Activated B cell treated with CpG ODN at 0.5 μM for 24 hours (primary cell): ENCODE measurements at regions not wholly inside any gene's neighbourhood (a gene's known extent, or its start where the extent isn't known, plus 50 kb on each side); places are given as distances from the start of the nearest gene placed in this dataset.

ENCODE experiments used
- ATAC-seq: fragments of 200-7000 bp; cut with Tn5 transposase; one replicate; pipeline ENCODE4 v1.10.0; 2021; ENCODE audit warnings: low read depth, mild to moderate bottlenecking, moderate library complexity
- CTCF ChIA-PET: fragments of 350-600 bp; sonication (Branson Sonifier 250); formaldehyde crosslinking; loops from one replicate; lab custom pipeline; 2021; ENCODE audit warnings: antibody characterized with exemption; lab: Charles Lee
- POLR2A ChIA-PET: fragments of 350-600 bp; sonication (Branson Sonifier 250); formaldehyde crosslinking; loops from one replicate; lab custom pipeline; 2021; ENCODE audit warnings: antibody characterized with exemption; lab: Charles Lee
- DNase-seq: peaks from one replicate; pipeline ENCODE4 v3.0.0; 2022
- H3K27ac Mint-ChIP-seq: one replicate; pipeline ENCODE4 v1.8.0; 2020; ENCODE audit warnings: mixed read lengths
- H3K27me3 Mint-ChIP-seq: one replicate; pipeline ENCODE4 v1.8.0; 2021; ENCODE audit warnings: mixed read lengths
- H3K36me3 Mint-ChIP-seq: one replicate; pipeline ENCODE4 v1.8.0; 2021; ENCODE audit warnings: low read depth, mixed read lengths
- H3K4me1 Mint-ChIP-seq: one replicate; pipeline ENCODE4 v1.8.0; 2021; ENCODE audit warnings: mixed read lengths
- H3K4me3 Mint-ChIP-seq: one replicate; pipeline ENCODE4 v1.8.0; 2020; ENCODE audit warnings: mild to moderate bottlenecking, mixed read lengths
- H3K9me3 Mint-ChIP-seq: one replicate; pipeline ENCODE4 v1.8.0; 2020; ENCODE audit warnings: mixed read lengths
- CTCF ChIP-seq: fragments of 200-600 bp; IDR thresholded peaks from one replicate; pipeline ENCODE4 v1.8.0; 2022; ENCODE audit warnings: antibody characterized with exemption, mild to moderate bottlenecking
- intact Hi-C: fragments of 100-400 bp; cut with micrococcal nuclease; formaldehyde crosslinking; loops from one replicate; pipeline ENCODE4 v1.15.1; 2024

- H3K36me3 Mint-ChIP-seq, result no peaks in the 10 kb centered on the region
- CTCF ChIA-PET, result interaction anchor here (0.6 kb wide), 1 partner anchor 239 kb away, joined by 3 read pairs; no protein-coding TSS in a partner anchor
- peaks cover 11% of the 10 kb centered on the region for H3K27me3 Mint-ChIP-seq
- H3K4me1 Mint-ChIP-seq, result no peaks in the 10 kb centered on the region
- no peak overlapping the region for H3K4me3 Mint-ChIP-seq
- H3K27ac Mint-ChIP-seq, result no peak overlapping the region
- POLR2A ChIA-PET, result no interaction called here
- peaks cover 13% of the 10 kb centered on the region for H3K9me3 Mint-ChIP-seq
- no peak for TF ChIP-seq CTCF
- ATAC-seq, result no peak
- no peak for DNase-seq
- intact Hi-C loops, result no loop called here
Observed at GRCh38 chr1:199639453-199639852, 388.1 kb upstream of the NR5A2 start.

GRCh38 chr1:199641531-199641930 is 386.0 kb upstream of the NR5A2 start:
- no peak for TF ChIP-seq CTCF
- no peak for DNase-seq
- Mint-ChIP-seq H3K36me3 (no peaks in the 10 kb centered on the region), H3K4me1 (no peaks in the 10 kb centered on the region), H3K27me3 (peaks cover 1% of the 10 kb centered on the region), H3K4me3 (no peak overlapping the region), H3K9me3 (no peaks in the 10 kb centered on the region), H3K27ac (no peak overlapping the region)
- no peak for ATAC-seq
- POLR2A ChIA-PET, result no interaction called here
- CTCF ChIA-PET, result no interaction called here
- intact Hi-C loops, result no loop called here

- intact Hi-C loops, result no loop called here
- POLR2A ChIA-PET, result no interaction called here
- Mint-ChIP-seq H3K27me3 (peaks cover 1% of the 10 kb centered on the region), H3K4me1 (no peaks in the 10 kb centered on the region), H3K9me3 (peaks cover 11% of the 10 kb centered on the region), H3K36me3 (no peaks in the 10 kb centered on the region), H3K4me3 (no peak overlapping the region), H3K27ac (no peak overlapping the region)
- DNase-seq (no peak), ATAC-seq (no peak)
- CTCF ChIA-PET, result no interaction called here
- no peak for TF ChIP-seq CTCF
Observed at GRCh38 chr1:199644912-199645311, 382.6 kb upstream of the NR5A2 start.

- Mint-ChIP-seq H3K4me1 (no peaks in the 10 kb centered on the region), H3K9me3 (peaks cover 11% of the 10 kb centered on the region), H3K36me3 (no peaks in the 10 kb centered on the region), H3K4me3 (no peak overlapping the region), H3K27me3 (peaks cover 1% of the 10 kb centered on the region), H3K27ac (no peak overlapping the region)
- CTCF ChIA-PET, result no interaction called here
- POLR2A ChIA-PET, result no interaction called here
- TF ChIP-seq CTCF, result no peak
- intact Hi-C loops, result no loop called here
- ATAC-seq (no peak), DNase-seq (no peak)
Observed at GRCh38 chr1:199646761-199647160, 380.7 kb upstream of the NR5A2 start.

GRCh38 chr1:199657449-199657848 is 370.1 kb upstream of the NR5A2 start:
- H3K27me3 Mint-ChIP-seq, result peaks cover 6% of the 10 kb centered on the region
- no peak for DNase-seq
- H3K36me3 Mint-ChIP-seq, result no peaks in the 10 kb centered on the region
- CTCF ChIA-PET, result no interaction called here
- H3K27ac Mint-ChIP-seq, result no peak overlapping the region
- intact Hi-C loops, result no loop called here
- no peaks in the 10 kb centered on the region for H3K4me1 Mint-ChIP-seq
- H3K4me3 Mint-ChIP-seq, result no peak overlapping the region
- ATAC-seq, result no peak
- no peak for TF ChIP-seq CTCF
- POLR2A ChIA-PET, result no interaction called here
- H3K9me3 Mint-ChIP-seq, result no peaks in the 10 kb centered on the region
